Endothelial cell of umbilical vein (primary cell): ENCODE measurements at regions not wholly inside any gene's neighbourhood (a gene's known extent, or its start where the extent isn't known, plus 50 kb on each side); places are given as distances from the start of the nearest gene placed in this dataset.

Source experiments
- BruUV-seq: library from RNA; stranded (reverse); fragments of 400-500 nt; replicated peaks from 2 replicates; lab custom pipeline; 2021; lab: Mats Ljungman, UMichigan
- CTCF ChIA-PET: fragments of 300-600, 350-600 bp; sonication (Branson Sonifier 250); formaldehyde crosslinking; loops from one replicate; lab custom pipeline; 2021; ENCODE audit warnings: antibody characterized with exemption, inconsistent platforms; lab: Charles Lee
- POLR2A ChIA-PET: fragments of 300-600, 350-600 bp; sonication (Branson Sonifier 250); formaldehyde crosslinking; loops from one replicate; lab custom pipeline; 2021; ENCODE audit warnings: antibody characterized with exemption, inconsistent platforms; lab: Charles Lee
- DNase-seq: peaks from one replicate; pipeline ENCODE4 v3.0.0-alpha.2; 2011; ENCODE audit warnings: low read depth, low spot score
- FAIRE-seq: peaks from 2 replicates; lab custom pipeline; 2011; peaks lifted over from hg19 to GRCh38; lab: Jason Lieb, UNC
- H2AFZ ChIP-seq: 2 replicates; pipeline ENCODE4 v1.6.0; 2012; ENCODE audit warnings: low read depth, low read length, control low read depth, inconsistent platforms
- H3K27ac ChIP-seq: 2 replicates; pipeline ENCODE4 v1.5.1; 2011; ENCODE audit warnings: low read depth, mild to moderate bottlenecking, control low read depth, low read length, moderate library complexity; ENCODE audit not compliant: insufficient read depth
- H3K27me3 ChIP-seq, 2 experiments: 2 replicates each; pipeline versions ENCODE4 v1.6.0 to v1.6.1; 2011; ENCODE audit warnings: low read length in 2 of 2, mixed read lengths in 1 of 2; ENCODE audit not compliant: control insufficient read depth in 2 of 2, insufficient read depth in 2 of 2
- H3K36me3 ChIP-seq, 2 experiments: 2 replicates in 1 of 2; 3 replicates in 1 of 2; pipeline ENCODE4 v1.5.1; 2011; ENCODE audit warnings: low read length in 2 of 2, mild to moderate bottlenecking in 1 of 2, moderate library complexity in 1 of 2; ENCODE audit not compliant: control insufficient read depth in 2 of 2, insufficient read depth in 2 of 2; ENCODE audit errors: extremely low read depth in 1 of 2
- H3K4me1 ChIP-seq: 3 replicates; pipeline ENCODE4 v1.5.1; 2011; ENCODE audit warnings: mild to moderate bottlenecking, low read length; ENCODE audit not compliant: control insufficient read depth, insufficient read depth; ENCODE audit errors: extremely low read depth
- H3K4me2 ChIP-seq: 2 replicates; pipeline ENCODE4 v1.6.1; 2011; ENCODE audit warnings: low read length, control low read depth, mixed read lengths; ENCODE audit not compliant: insufficient read depth
- H3K4me3 ChIP-seq, 3 experiments: fragments of 200-600 bp in 1 of 3; sonication (generic), shearing (Covaris generic) in 1 of 3; replicated peaks in 1 of 3; 2 replicates each; pipeline ENCODE4 v1.5.1; 2011 to 2016; ENCODE audit warnings: control low read depth in 3 of 3, low read length in 3 of 3, mild to moderate bottlenecking in 2 of 3, inconsistent platforms in 1 of 3, low read depth in 1 of 3, moderate library complexity in 1 of 3; ENCODE audit not compliant: insufficient read depth in 1 of 3
- H3K79me2 ChIP-seq: 2 replicates; pipeline ENCODE4 v1.6.0; 2012; ENCODE audit warnings: low read length, inconsistent platforms; ENCODE audit not compliant: control insufficient read depth, insufficient read depth
- H3K9ac ChIP-seq: replicated peaks from 2 replicates; pipeline ENCODE3; 2011; ENCODE audit warnings: low read length, control low read depth; ENCODE audit not compliant: insufficient read depth; ENCODE audit errors: extremely low read depth
- H3K9me1 ChIP-seq: replicated peaks from 3 replicates; pipeline ENCODE4 v1.6.0; 2011; ENCODE audit warnings: mild to moderate bottlenecking, low read length; ENCODE audit not compliant: control insufficient read depth, insufficient read depth; ENCODE audit errors: extremely low read depth
- H3K9me3 ChIP-seq: replicated peaks from 2 replicates; pipeline ENCODE4 v1.5.1; 2012; ENCODE audit warnings: low read length, inconsistent platforms; ENCODE audit not compliant: control insufficient read depth, insufficient read depth
- H4K20me1 ChIP-seq: replicated peaks from 2 replicates; pipeline ENCODE3; 2011; ENCODE audit warnings: mild to moderate bottlenecking, low read length; ENCODE audit not compliant: control insufficient read depth, insufficient read depth; ENCODE audit errors: extremely low read depth
- CTCF ChIP-seq, 2 donors: IDR thresholded peaks; 1 replicate in 1 of 2; 2 replicates in 1 of 2; pipeline ENCODE4 v1.5.1; 2011; ENCODE audit warnings: low read length in 2 of 2, mild to moderate bottlenecking in 2 of 2, moderate library complexity in 2 of 2, control low read depth in 1 of 2, inconsistent platforms in 1 of 2, low read depth in 1 of 2; ENCODE audit not compliant: insufficient read depth in 1 of 2; ENCODE audit errors: extremely low read depth in 1 of 2
- EZH2 ChIP-seq: IDR thresholded peaks from 2 replicates; pipeline ENCODE4 v1.6.1; 2012; ENCODE audit warnings: borderline replicate concordance, low read depth, mild to moderate bottlenecking, moderate library complexity, low read length, inconsistent platforms; ENCODE audit not compliant: severe bottlenecking
- FOS ChIP-seq: IDR thresholded peaks from 2 replicates; pipeline ENCODE4 v1.6.1; 2011; ENCODE audit warnings: mild to moderate bottlenecking, low read length, moderate library complexity, borderline replicate concordance; ENCODE audit not compliant: insufficient read depth
- GATA2 ChIP-seq: IDR thresholded peaks from 2 replicates; pipeline ENCODE4 v1.7.0; 2011; ENCODE audit warnings: low read depth, mild to moderate bottlenecking, moderate library complexity, mixed read lengths, low read length; ENCODE audit not compliant: insufficient read length, insufficient read depth
- JUN ChIP-seq: IDR thresholded peaks from 2 replicates; pipeline ENCODE4 v1.6.1; 2011; ENCODE audit warnings: borderline replicate concordance, low read depth; ENCODE audit not compliant: insufficient read length, insufficient read depth
- MAX ChIP-seq: IDR thresholded peaks from 2 replicates; pipeline ENCODE4 v1.6.1; 2011; ENCODE audit not compliant: insufficient read depth, insufficient read length
- MYC ChIP-seq: IDR thresholded peaks from one replicate; pipeline ENCODE4 v1.6.1; 2011; ENCODE audit warnings: mild to moderate bottlenecking, low read depth, low read length
- POLR2A ChIP-seq: IDR thresholded peaks from 2 replicates; pipeline ENCODE4 v1.6.1; 2012; ENCODE audit warnings: low read depth, mild to moderate bottlenecking, control low read depth, low read length
- POLR2AphosphoS5 ChIP-seq: IDR thresholded peaks from 2 replicates; pipeline ENCODE4 v1.6.1; 2012; ENCODE audit warnings: low read depth, mild to moderate bottlenecking, control low read depth, low read length, moderate library complexity; ENCODE audit not compliant: insufficient read depth
- dilution Hi-C: fragments of 300-500 bp; cut with MboI; formaldehyde crosslinking; loops from one replicate; pipeline ENCODE4 v1.15.0; 2019; ENCODE audit warnings: low sequenced_read_pairs; ENCODE audit not compliant: extremely low pct_ligation_motif_present
- intact Hi-C: fragments of 100-400 bp; cut with micrococcal nuclease; formaldehyde crosslinking; loops from one replicate; pipeline ENCODE4 v1.10.0; 2022

- intact Hi-C loops (no loop called here), dilution Hi-C loops (no loop called here)
- H3K4me3 ChIP-seq, result no peak overlapping the region
- no peaks in the 10 kb centered on the region for H3K9me1 ChIP-seq
- no peaks in the 10 kb centered on the region for H3K79me2 ChIP-seq
- no peaks in the 10 kb centered on the region for H3K9me3 ChIP-seq
- no peak for FAIRE-seq
- BruUV-seq, result no TSS peak
- no peak for DNase-seq
- no peaks in the 10 kb centered on the region for H4K20me1 ChIP-seq
- ChIA-PET POLR2A (no interaction called here), CTCF (no interaction called here)
- H3K4me1 ChIP-seq, result peaks cover 11% of the 10 kb centered on the region
- H3K27me3 ChIP-seq, result no peaks in the 10 kb centered on the region
- no peaks in the 10 kb centered on the region for H3K36me3 ChIP-seq
- TF ChIP-seq JUN (no peak), EZH2 (no peak), FOS (no peak), MYC (no peak), GATA2 (no peak), MAX (no peak), POLR2AphosphoS5 (no peak), CTCF (IDR thresholded peaks at IDR 0.05; ENCODE audit: extremely low read depth in 1 of 2, insufficient read depth in 1 of 2, low read depth in 1 of 2, low read length in 2 of 2) (no peak), POLR2A (no peak)
- no peak overlapping the region for H3K27ac ChIP-seq
- H2AFZ ChIP-seq, result no peak overlapping the region
- no peak overlapping the region for H3K4me2 ChIP-seq
- no peak overlapping the region for H3K9ac ChIP-seq
Observed at GRCh38 chr14:38549564-38549963, 293.7 kb upstream of the CLEC14A start.
